ENCODE measurements at regions not wholly inside any gene's neighbourhood (a gene's known extent, or its start where the extent isn't known, plus 50 kb on each side); places are given as distances from the start of the nearest gene placed in this dataset.

GRCh38 chr1:181142096-181142958 is 53.8 kb downstream of the IER5 start:
- peak; percentile 89 for DNase-seq

GRCh38 chr1:181143102-181143859 is 54.8 kb downstream of the IER5 start:
- DNase-seq, result no peak

- no peak for DNase-seq
Observed at GRCh38 chr1:181144238-181144637, 55.7 kb downstream of the IER5 start.

GRCh38 chr1:181148636-181149035 is 60.1 kb downstream of the IER5 start:
- DNase-seq, result no peak

GRCh38 chr1:181149326-181150125 is 61.0 kb downstream of the IER5 start:
- no peak for DNase-seq

GRCh38 chr1:181150273-181150672 is 61.8 kb downstream of the IER5 start:
- DNase-seq, result no peak

GRCh38 chr1:181150842-181151241 is 62.3 kb downstream of the IER5 start:
- DNase-seq, result no peak

GRCh38 chr1:181151378-181152326 is 63.2 kb downstream of the IER5 start:
- DNase-seq, result no peak

GRCh38 chr1:181152892-181153633 is 64.6 kb downstream of the IER5 start:
- peak; percentile 74 for DNase-seq

GRCh38 chr1:181153634-181153961 is 65.1 kb downstream of the IER5 start:
- DNase-seq, result no peak

GRCh38 chr1:181155339-181155738 is 66.8 kb downstream of the IER5 start:
- no peak for DNase-seq

- DNase-seq, result no peak
Observed at GRCh38 chr1:181159451-181160140, 71.1 kb downstream of the IER5 start.

- no peak for DNase-seq
Observed at GRCh38 chr1:181160322-181160721, 71.8 kb downstream of the IER5 start.

- no peak for DNase-seq
Observed at GRCh38 chr1:181160998-181161870, 72.7 kb downstream of the IER5 start.

GRCh38 chr1:181163662-181164061 is 75.2 kb downstream of the IER5 start:
- no peak for DNase-seq

- DNase-seq, result peak; percentile 66
Observed at GRCh38 chr1:181166377-181167196, 78.1 kb downstream of the IER5 start.

GRCh38 chr1:181169281-181169865 is 80.9 kb downstream of the IER5 start:
- DNase-seq, result no peak

GRCh38 chr1:181170194-181170593 is 81.7 kb downstream of the IER5 start:
- DNase-seq, result no peak

All from hindlimb muscle (tissue), 1 donor.